ENCODE measurements at regions not wholly inside any gene's neighbourhood (a gene's known extent, or its start where the extent isn't known, plus 50 kb on each side); places are given as distances from the start of the nearest gene placed in this dataset.

DNA sequence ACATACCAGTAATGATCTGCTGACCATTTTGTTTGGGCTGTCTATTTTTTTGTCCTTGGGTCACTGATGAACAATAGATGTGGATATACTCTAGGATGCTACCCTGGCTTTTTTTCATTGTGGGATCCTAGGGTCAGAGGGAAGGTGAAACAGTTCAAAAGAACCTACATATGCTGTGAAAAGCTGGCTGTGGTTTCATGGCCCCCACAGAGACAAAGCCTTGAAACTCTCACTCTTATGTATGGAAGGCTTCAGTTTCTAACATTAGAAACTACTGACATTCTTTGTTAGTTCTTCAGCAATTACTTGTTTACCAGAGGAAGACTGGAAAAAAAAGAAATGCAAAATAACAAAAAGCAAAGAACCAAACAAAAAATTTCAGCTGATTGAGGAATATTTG lies 250.7 kb downstream of the FAT3 start:
- TF ChIP-seq, protein P1, sequence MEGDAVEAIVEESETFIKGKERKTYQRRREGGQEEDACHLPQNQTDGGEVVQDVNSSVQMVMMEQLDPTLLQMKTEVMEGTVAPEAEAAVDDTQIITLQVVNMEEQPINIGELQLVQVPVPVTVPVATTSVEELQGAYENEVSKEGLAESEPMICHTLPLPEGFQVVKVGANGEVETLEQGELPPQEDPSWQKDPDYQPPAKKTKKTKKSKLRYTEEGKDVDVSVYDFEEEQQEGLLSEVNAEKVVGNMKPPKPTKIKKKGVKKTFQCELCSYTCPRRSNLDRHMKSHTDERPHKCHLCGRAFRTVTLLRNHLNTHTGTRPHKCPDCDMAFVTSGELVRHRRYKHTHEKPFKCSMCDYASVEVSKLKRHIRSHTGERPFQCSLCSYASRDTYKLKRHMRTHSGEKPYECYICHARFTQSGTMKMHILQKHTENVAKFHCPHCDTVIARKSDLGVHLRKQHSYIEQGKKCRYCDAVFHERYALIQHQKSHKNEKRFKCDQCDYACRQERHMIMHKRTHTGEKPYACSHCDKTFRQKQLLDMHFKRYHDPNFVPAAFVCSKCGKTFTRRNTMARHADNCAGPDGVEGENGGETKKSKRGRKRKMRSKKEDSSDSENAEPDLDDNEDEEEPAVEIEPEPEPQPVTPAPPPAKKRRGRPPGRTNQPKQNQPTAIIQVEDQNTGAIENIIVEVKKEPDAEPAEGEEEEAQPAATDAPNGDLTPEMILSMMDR (conservative IDR thresholded peaks at IDR 0.05 in 1 of 2, IDR thresholded peaks at IDR 0.05 in 1 of 2; ENCODE audit: extremely low read depth in 1 of 2, insufficient read depth in 1 of 2, low read depth in 1 of 2, low read length in 2 of 2) = no peak
- TF ChIP-seq EZH2 (IDR thresholded peaks at IDR 0.05; ENCODE audit: borderline replicate concordance, low read length) = no peak
